Endothelial cell of umbilical vein (primary cell): ENCODE measurements at regions not wholly inside any gene's neighbourhood (a gene's known extent, or its start where the extent isn't known, plus 50 kb on each side); places are given as distances from the start of the nearest gene placed in this dataset.

ENCODE experiments used
- BruUV-seq: library from RNA; stranded (reverse); fragments of 400-500 nt; replicated peaks from 2 replicates; lab custom pipeline; 2021; lab: Mats Ljungman, UMichigan
- CTCF ChIA-PET: fragments of 300-600, 350-600 bp; sonication (Branson Sonifier 250); formaldehyde crosslinking; loops from one replicate; lab custom pipeline; 2021; ENCODE audit warnings: antibody characterized with exemption, inconsistent platforms; lab: Charles Lee
- POLR2A ChIA-PET: fragments of 300-600, 350-600 bp; sonication (Branson Sonifier 250); formaldehyde crosslinking; loops from one replicate; lab custom pipeline; 2021; ENCODE audit warnings: antibody characterized with exemption, inconsistent platforms; lab: Charles Lee
- DNase-seq: peaks from one replicate; pipeline ENCODE4 v3.0.0-alpha.2; 2011; ENCODE audit warnings: low read depth, low spot score
- FAIRE-seq: peaks from 2 replicates; lab custom pipeline; 2011; peaks lifted over from hg19 to GRCh38; lab: Jason Lieb, UNC
- H2AFZ ChIP-seq: 2 replicates; pipeline ENCODE4 v1.6.0; 2012; ENCODE audit warnings: low read depth, low read length, control low read depth, inconsistent platforms
- H3K27ac ChIP-seq: 2 replicates; pipeline ENCODE4 v1.5.1; 2011; ENCODE audit warnings: low read depth, mild to moderate bottlenecking, control low read depth, low read length, moderate library complexity; ENCODE audit not compliant: insufficient read depth
- H3K27me3 ChIP-seq, 2 experiments: 2 replicates each; pipeline versions ENCODE4 v1.6.0 to v1.6.1; 2011; ENCODE audit warnings: low read length in 2 of 2, mixed read lengths in 1 of 2; ENCODE audit not compliant: control insufficient read depth in 2 of 2, insufficient read depth in 2 of 2
- H3K36me3 ChIP-seq, 2 experiments: 2 replicates in 1 of 2; 3 replicates in 1 of 2; pipeline ENCODE4 v1.5.1; 2011; ENCODE audit warnings: low read length in 2 of 2, mild to moderate bottlenecking in 1 of 2, moderate library complexity in 1 of 2; ENCODE audit not compliant: control insufficient read depth in 2 of 2, insufficient read depth in 2 of 2; ENCODE audit errors: extremely low read depth in 1 of 2
- H3K4me1 ChIP-seq: 3 replicates; pipeline ENCODE4 v1.5.1; 2011; ENCODE audit warnings: mild to moderate bottlenecking, low read length; ENCODE audit not compliant: control insufficient read depth, insufficient read depth; ENCODE audit errors: extremely low read depth
- H3K4me2 ChIP-seq: 2 replicates; pipeline ENCODE4 v1.6.1; 2011; ENCODE audit warnings: low read length, control low read depth, mixed read lengths; ENCODE audit not compliant: insufficient read depth
- H3K4me3 ChIP-seq, 3 experiments: fragments of 200-600 bp in 1 of 3; sonication (generic), shearing (Covaris generic) in 1 of 3; replicated peaks in 1 of 3; 2 replicates each; pipeline ENCODE4 v1.5.1; 2011 to 2016; ENCODE audit warnings: control low read depth in 3 of 3, low read length in 3 of 3, mild to moderate bottlenecking in 2 of 3, inconsistent platforms in 1 of 3, low read depth in 1 of 3, moderate library complexity in 1 of 3; ENCODE audit not compliant: insufficient read depth in 1 of 3
- H3K79me2 ChIP-seq: 2 replicates; pipeline ENCODE4 v1.6.0; 2012; ENCODE audit warnings: low read length, inconsistent platforms; ENCODE audit not compliant: control insufficient read depth, insufficient read depth
- H3K9ac ChIP-seq: replicated peaks from 2 replicates; pipeline ENCODE3; 2011; ENCODE audit warnings: low read length, control low read depth; ENCODE audit not compliant: insufficient read depth; ENCODE audit errors: extremely low read depth
- H3K9me1 ChIP-seq: replicated peaks from 3 replicates; pipeline ENCODE4 v1.6.0; 2011; ENCODE audit warnings: mild to moderate bottlenecking, low read length; ENCODE audit not compliant: control insufficient read depth, insufficient read depth; ENCODE audit errors: extremely low read depth
- H3K9me3 ChIP-seq: replicated peaks from 2 replicates; pipeline ENCODE4 v1.5.1; 2012; ENCODE audit warnings: low read length, inconsistent platforms; ENCODE audit not compliant: control insufficient read depth, insufficient read depth
- H4K20me1 ChIP-seq: replicated peaks from 2 replicates; pipeline ENCODE3; 2011; ENCODE audit warnings: mild to moderate bottlenecking, low read length; ENCODE audit not compliant: control insufficient read depth, insufficient read depth; ENCODE audit errors: extremely low read depth
- EZH2 ChIP-seq: IDR thresholded peaks from 2 replicates; pipeline ENCODE4 v1.6.1; 2012; ENCODE audit warnings: borderline replicate concordance, low read depth, mild to moderate bottlenecking, moderate library complexity, low read length, inconsistent platforms; ENCODE audit not compliant: severe bottlenecking
- FOS ChIP-seq: IDR thresholded peaks from 2 replicates; pipeline ENCODE4 v1.6.1; 2011; ENCODE audit warnings: mild to moderate bottlenecking, low read length, moderate library complexity, borderline replicate concordance; ENCODE audit not compliant: insufficient read depth
- GATA2 ChIP-seq: IDR thresholded peaks from 2 replicates; pipeline ENCODE4 v1.7.0; 2011; ENCODE audit warnings: low read depth, mild to moderate bottlenecking, moderate library complexity, mixed read lengths, low read length; ENCODE audit not compliant: insufficient read length, insufficient read depth
- JUN ChIP-seq: IDR thresholded peaks from 2 replicates; pipeline ENCODE4 v1.6.1; 2011; ENCODE audit warnings: borderline replicate concordance, low read depth; ENCODE audit not compliant: insufficient read length, insufficient read depth
- MYC ChIP-seq: IDR thresholded peaks from one replicate; pipeline ENCODE4 v1.6.1; 2011; ENCODE audit warnings: mild to moderate bottlenecking, low read depth, low read length
- POLR2A ChIP-seq: IDR thresholded peaks from 2 replicates; pipeline ENCODE4 v1.6.1; 2012; ENCODE audit warnings: low read depth, mild to moderate bottlenecking, control low read depth, low read length
- POLR2AphosphoS5 ChIP-seq: IDR thresholded peaks from 2 replicates; pipeline ENCODE4 v1.6.1; 2012; ENCODE audit warnings: low read depth, mild to moderate bottlenecking, control low read depth, low read length, moderate library complexity; ENCODE audit not compliant: insufficient read depth
- dilution Hi-C: fragments of 300-500 bp; cut with MboI; formaldehyde crosslinking; loops from one replicate; pipeline ENCODE4 v1.15.0; 2019; ENCODE audit warnings: low sequenced_read_pairs; ENCODE audit not compliant: extremely low pct_ligation_motif_present
- intact Hi-C: fragments of 100-400 bp; cut with micrococcal nuclease; formaldehyde crosslinking; loops from one replicate; pipeline ENCODE4 v1.10.0; 2022
- TF ChIP-seq, protein P1 (sequence below): IDR thresholded peaks from 2 replicates; pipeline ENCODE4 v1.6.1; 2011; ENCODE audit not compliant: insufficient read depth, insufficient read length
- TF ChIP-seq, protein P2 (sequence below), 2 donors: IDR thresholded peaks; 1 replicate in 1 of 2; 2 replicates in 1 of 2; pipeline ENCODE4 v1.5.1; 2011; ENCODE audit warnings: low read length in 2 of 2, mild to moderate bottlenecking in 2 of 2, moderate library complexity in 2 of 2, control low read depth in 1 of 2, inconsistent platforms in 1 of 2, low read depth in 1 of 2; ENCODE audit not compliant: insufficient read depth in 1 of 2; ENCODE audit errors: extremely low read depth in 1 of 2

GRCh38 chr10:120993089-120993488, 141.9 kb downstream of the WDR11 start:
- no peak for DNase-seq
- no TSS peak for BruUV-seq

More at GRCh38 chr10:120993089-120993488, 141.9 kb downstream of the WDR11 start:
- Histone ChIP-seq H3K4me1 (no peaks in the 10 kb centered on the region), H3K27ac (no peak overlapping the region), H3K4me3 (no peak overlapping the region), H4K20me1 (no peaks in the 10 kb centered on the region), H3K27me3 (no peaks in the 10 kb centered on the region), H3K79me2 (no peaks in the 10 kb centered on the region), H3K9me1 (no peaks in the 10 kb centered on the region), H3K4me2 (no peak overlapping the region), H3K9me3 (peaks cover 2% of the 10 kb centered on the region), H3K36me3 (no peaks in the 10 kb centered on the region), H3K9ac (no peak overlapping the region), H2AFZ (no peak overlapping the region)
- dilution Hi-C loops, result no loop called here
- ChIA-PET POLR2A (interaction anchor here (0.7 kb wide), 1 partner anchor 736 kb away, joined by 5 read pairs; no protein-coding TSS in a partner anchor), CTCF (no interaction called here)
- intact Hi-C loops, result no loop called here
- no peak for TF ChIP-seq GATA2
- no peak for TF ChIP-seq MYC
- no peak for TF ChIP-seq EZH2
- no peak for TF ChIP-seq POLR2A
- TF ChIP-seq, protein P1, sequence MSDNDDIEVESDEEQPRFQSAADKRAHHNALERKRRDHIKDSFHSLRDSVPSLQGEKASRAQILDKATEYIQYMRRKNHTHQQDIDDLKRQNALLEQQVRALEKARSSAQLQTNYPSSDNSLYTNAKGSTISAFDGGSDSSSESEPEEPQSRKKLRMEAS, result no peak
- TF ChIP-seq FOS, result no peak
- TF ChIP-seq, protein P2, sequence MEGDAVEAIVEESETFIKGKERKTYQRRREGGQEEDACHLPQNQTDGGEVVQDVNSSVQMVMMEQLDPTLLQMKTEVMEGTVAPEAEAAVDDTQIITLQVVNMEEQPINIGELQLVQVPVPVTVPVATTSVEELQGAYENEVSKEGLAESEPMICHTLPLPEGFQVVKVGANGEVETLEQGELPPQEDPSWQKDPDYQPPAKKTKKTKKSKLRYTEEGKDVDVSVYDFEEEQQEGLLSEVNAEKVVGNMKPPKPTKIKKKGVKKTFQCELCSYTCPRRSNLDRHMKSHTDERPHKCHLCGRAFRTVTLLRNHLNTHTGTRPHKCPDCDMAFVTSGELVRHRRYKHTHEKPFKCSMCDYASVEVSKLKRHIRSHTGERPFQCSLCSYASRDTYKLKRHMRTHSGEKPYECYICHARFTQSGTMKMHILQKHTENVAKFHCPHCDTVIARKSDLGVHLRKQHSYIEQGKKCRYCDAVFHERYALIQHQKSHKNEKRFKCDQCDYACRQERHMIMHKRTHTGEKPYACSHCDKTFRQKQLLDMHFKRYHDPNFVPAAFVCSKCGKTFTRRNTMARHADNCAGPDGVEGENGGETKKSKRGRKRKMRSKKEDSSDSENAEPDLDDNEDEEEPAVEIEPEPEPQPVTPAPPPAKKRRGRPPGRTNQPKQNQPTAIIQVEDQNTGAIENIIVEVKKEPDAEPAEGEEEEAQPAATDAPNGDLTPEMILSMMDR (IDR thresholded peaks at IDR 0.05; ENCODE audit: extremely low read depth in 1 of 2, insufficient read depth in 1 of 2, low read depth in 1 of 2, low read length in 2 of 2), result no peak
- TF ChIP-seq POLR2AphosphoS5, result no peak
- TF ChIP-seq JUN, result no peak
- no peak for FAIRE-seq
